Endothelial cell of hepatic sinusoid (primary cell): ENCODE measurements at regions not wholly inside any gene's neighbourhood (a gene's known extent, or its start where the extent isn't known, plus 50 kb on each side); places are given as distances from the start of the nearest gene placed in this dataset.

ENCODE experiments used
- in situ Hi-C: cut with HindIII; loops from 2 replicates; pipeline ENCODE4 v1.10.0; 2017; ENCODE audit warnings: low sequenced_read_pairs

- in situ Hi-C loops: no loop called here
Observed at GRCh38 chr5:60208716-60209115, 315.2 kb upstream of the PDE4D start.

GRCh38 chr5:60207040-60207439 lies 313.5 kb upstream of the PDE4D start:
- in situ Hi-C loops: no loop called here

- in situ Hi-C loops: no loop called here
Observed at GRCh38 chr5:60206234-60206633, 312.7 kb upstream of the PDE4D start.

GRCh38 chr5:60205071-60205470 lies 311.5 kb upstream of the PDE4D start:
- in situ Hi-C loops: no loop called here

- in situ Hi-C loops: loop anchor here (5.0 kb wide), 1 partner anchor 76 kb away; no protein-coding TSS in a partner anchor
Observed at GRCh38 chr5:60196385-60197113, 303.0 kb upstream of the PDE4D start.

- in situ Hi-C loops: loop anchor here (5.0 kb wide), 1 partner anchor 77 kb away; no protein-coding TSS in a partner anchor
Observed at GRCh38 chr5:60195551-60195950, 302.0 kb upstream of the PDE4D start.

GRCh38 chr5:60195083-60195482 lies 301.6 kb upstream of the PDE4D start:
- in situ Hi-C loops: loop anchor here (5.0 kb wide), 1 partner anchor 77 kb away; no protein-coding TSS in a partner anchor

GRCh38 chr5:60185231-60186099 lies 291.9 kb upstream of the PDE4D start:
- in situ Hi-C loops: no loop called here

- in situ Hi-C loops: no loop called here
Observed at GRCh38 chr5:60184606-60185005, 291.1 kb upstream of the PDE4D start.

- in situ Hi-C loops: no loop called here
Observed at GRCh38 chr5:60183881-60184280, 290.4 kb upstream of the PDE4D start.

GRCh38 chr5:60178101-60178500 lies 284.6 kb upstream of the PDE4D start:
- in situ Hi-C loops: no loop called here

GRCh38 chr5:60177596-60177995 lies 284.1 kb upstream of the PDE4D start:
- in situ Hi-C loops: no loop called here

GRCh38 chr5:60173667-60174066 lies 280.1 kb upstream of the PDE4D start:
- in situ Hi-C loops: no loop called here

- in situ Hi-C loops: no loop called here
Observed at GRCh38 chr5:60163762-60164161, 270.2 kb upstream of the PDE4D start.

- in situ Hi-C loops: no loop called here
Observed at GRCh38 chr5:60162441-60162840, 268.9 kb upstream of the PDE4D start.

GRCh38 chr5:60161340-60161934 lies 267.9 kb upstream of the PDE4D start:
- in situ Hi-C loops: no loop called here

- in situ Hi-C loops: no loop called here
Observed at GRCh38 chr5:60149081-60149480, 255.6 kb upstream of the PDE4D start.

- in situ Hi-C loops: no loop called here
Observed at GRCh38 chr5:60148366-60148765, 254.8 kb upstream of the PDE4D start.

- in situ Hi-C loops: no loop called here
Observed at GRCh38 chr5:60147791-60148190, 254.3 kb upstream of the PDE4D start.

- in situ Hi-C loops: no loop called here
Observed at GRCh38 chr5:60143942-60144549, 250.5 kb upstream of the PDE4D start.

GRCh38 chr5:60141119-60141518 lies 247.6 kb upstream of the PDE4D start:
- in situ Hi-C loops: no loop called here
